ENCODE measurements at regions not wholly inside any gene's neighbourhood (a gene's known extent, or its start where the extent isn't known, plus 50 kb on each side); places are given as distances from the start of the nearest gene placed in this dataset.
A peak's percentile ranks its signal among the peaks of the same experiment; 100 is the strongest.

DNA sequence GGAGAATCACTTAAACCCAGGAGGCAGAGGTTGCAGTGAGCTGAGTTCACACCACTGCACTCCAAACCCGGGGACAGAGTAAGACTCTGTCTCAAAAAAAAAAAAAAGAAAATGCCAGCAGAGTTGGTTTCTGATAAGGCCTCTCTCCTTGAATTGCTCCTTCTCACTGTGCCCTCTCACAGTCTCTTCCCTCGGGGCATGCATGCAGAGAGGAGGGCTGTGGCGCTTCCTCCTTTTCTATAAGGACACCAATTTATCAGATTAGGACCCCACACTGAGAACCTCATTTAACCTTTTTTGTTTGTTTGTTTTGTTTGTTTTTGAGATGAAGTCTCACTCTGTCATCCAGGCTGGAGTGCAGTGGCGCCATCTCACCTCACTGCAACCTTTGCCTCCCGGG is 110.5 kb downstream of the ZFP36L2 start:
- H3K27me3 ChIP-seq = no peaks in the 10 kb centered on the region
- DNase-seq (ENCODE audit: low spot score) = no peak
- H3K4me1 ChIP-seq = peaks cover 0 to 13% of the 10 kb centered on the region in 2 donors
- no peaks in the 10 kb centered on the region for H3K36me3 ChIP-seq
- TF ChIP-seq, protein P1, sequence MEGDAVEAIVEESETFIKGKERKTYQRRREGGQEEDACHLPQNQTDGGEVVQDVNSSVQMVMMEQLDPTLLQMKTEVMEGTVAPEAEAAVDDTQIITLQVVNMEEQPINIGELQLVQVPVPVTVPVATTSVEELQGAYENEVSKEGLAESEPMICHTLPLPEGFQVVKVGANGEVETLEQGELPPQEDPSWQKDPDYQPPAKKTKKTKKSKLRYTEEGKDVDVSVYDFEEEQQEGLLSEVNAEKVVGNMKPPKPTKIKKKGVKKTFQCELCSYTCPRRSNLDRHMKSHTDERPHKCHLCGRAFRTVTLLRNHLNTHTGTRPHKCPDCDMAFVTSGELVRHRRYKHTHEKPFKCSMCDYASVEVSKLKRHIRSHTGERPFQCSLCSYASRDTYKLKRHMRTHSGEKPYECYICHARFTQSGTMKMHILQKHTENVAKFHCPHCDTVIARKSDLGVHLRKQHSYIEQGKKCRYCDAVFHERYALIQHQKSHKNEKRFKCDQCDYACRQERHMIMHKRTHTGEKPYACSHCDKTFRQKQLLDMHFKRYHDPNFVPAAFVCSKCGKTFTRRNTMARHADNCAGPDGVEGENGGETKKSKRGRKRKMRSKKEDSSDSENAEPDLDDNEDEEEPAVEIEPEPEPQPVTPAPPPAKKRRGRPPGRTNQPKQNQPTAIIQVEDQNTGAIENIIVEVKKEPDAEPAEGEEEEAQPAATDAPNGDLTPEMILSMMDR (IDR thresholded peaks at IDR 0.05) = no peak
- no peak overlapping the region for H3K27ac ChIP-seq
- peaks cover 0 to 22% of the 10 kb centered on the region in 2 donors for H3K9me3 ChIP-seq
- no peak overlapping the region for H3K4me3 ChIP-seq

GRCh38 chr2:43114210-43114609 is 112.2 kb downstream of the ZFP36L2 start:
- H3K9me3 ChIP-seq = peaks cover 0 to 12% of the 10 kb centered on the region in 2 donors
- no peak for DNase-seq (ENCODE audit: low spot score)
- no peaks in the 10 kb centered on the region for H3K27me3 ChIP-seq
- peaks cover 0 to 29% of the 10 kb centered on the region in 2 donors for H3K4me1 ChIP-seq
- no peak overlapping the region for H3K27ac ChIP-seq
- TF ChIP-seq, protein P1 (IDR thresholded peaks at IDR 0.05) = no peak
- H3K4me3 ChIP-seq = no peak overlapping the region
- H3K36me3 ChIP-seq = no peaks in the 10 kb centered on the region

GRCh38 chr2:43111788-43112554 is 114.4 kb downstream of the ZFP36L2 start:
- Histone ChIP-seq H3K27me3 (no peaks in the 10 kb centered on the region), H3K36me3 (no peaks in the 10 kb centered on the region), H3K4me1 (peaks cover 0 to 48% of the 10 kb centered on the region in 2 donors), H3K27ac (no peak overlapping the region), H3K4me3 (no peak overlapping the region), H3K9me3 (no peaks in the 10 kb centered on the region)
- TF ChIP-seq, protein P1 (IDR thresholded peaks at IDR 0.05) = no peak
- DNase-seq (ENCODE audit: low spot score) = no peak

- H3K4me3 ChIP-seq = no peak overlapping the region
- peaks cover 0 to 63% of the 10 kb centered on the region in 2 donors for H3K4me1 ChIP-seq
- H3K9me3 ChIP-seq = no peaks in the 10 kb centered on the region
- peak overlapping the region; percentile 61 to 62 for H3K27ac ChIP-seq
- H3K36me3 ChIP-seq = no peaks in the 10 kb centered on the region
- TF ChIP-seq, protein P1 (IDR thresholded peaks at IDR 0.05) = no peak
- DNase-seq (ENCODE audit: low spot score) = no peak
- no peaks in the 10 kb centered on the region for H3K27me3 ChIP-seq
These were observed 115.9 kb downstream of the ZFP36L2 start for GRCh38 chr2:43110442-43110871.

- no peak for DNase-seq (ENCODE audit: low spot score)
- Histone ChIP-seq H3K36me3 (no peaks in the 10 kb centered on the region), H3K27me3 (no peaks in the 10 kb centered on the region), H3K4me1 (peaks cover 0 to 65% of the 10 kb centered on the region in 2 donors), H3K27ac (peak overlapping the region; percentile 61 to 62), H3K4me3 (no peak overlapping the region), H3K9me3 (no peaks in the 10 kb centered on the region)
- TF ChIP-seq, protein P1 (IDR thresholded peaks at IDR 0.05) = no peak
These were observed 117.1 kb downstream of the ZFP36L2 start for GRCh38 chr2:43109261-43109743.
